ENCODE measurements at regions not wholly inside any gene's neighbourhood (a gene's known extent, or its start where the extent isn't known, plus 50 kb on each side); places are given as distances from the start of the nearest gene placed in this dataset.

GRCh38 chr18:60277855-60278480 is 94.6 kb downstream of the MC4R start:
- WGBS, 2 donors: 75 to 78% methylated on average over 4 of the region's 4 CpGs
- Histone ChIP-seq H3K36me3 (ENCODE audit: low read depth, missing control alignments) (no peaks in the 10 kb centered on the region), H3K4me3 (no peak overlapping the region), H3K4me1 (no peaks in the 10 kb centered on the region), H3K27me3 (no peaks in the 10 kb centered on the region), H3K27ac (no peak overlapping the region), H3K9me3 (no peaks in the 10 kb centered on the region)
- TF ChIP-seq, protein P1, sequence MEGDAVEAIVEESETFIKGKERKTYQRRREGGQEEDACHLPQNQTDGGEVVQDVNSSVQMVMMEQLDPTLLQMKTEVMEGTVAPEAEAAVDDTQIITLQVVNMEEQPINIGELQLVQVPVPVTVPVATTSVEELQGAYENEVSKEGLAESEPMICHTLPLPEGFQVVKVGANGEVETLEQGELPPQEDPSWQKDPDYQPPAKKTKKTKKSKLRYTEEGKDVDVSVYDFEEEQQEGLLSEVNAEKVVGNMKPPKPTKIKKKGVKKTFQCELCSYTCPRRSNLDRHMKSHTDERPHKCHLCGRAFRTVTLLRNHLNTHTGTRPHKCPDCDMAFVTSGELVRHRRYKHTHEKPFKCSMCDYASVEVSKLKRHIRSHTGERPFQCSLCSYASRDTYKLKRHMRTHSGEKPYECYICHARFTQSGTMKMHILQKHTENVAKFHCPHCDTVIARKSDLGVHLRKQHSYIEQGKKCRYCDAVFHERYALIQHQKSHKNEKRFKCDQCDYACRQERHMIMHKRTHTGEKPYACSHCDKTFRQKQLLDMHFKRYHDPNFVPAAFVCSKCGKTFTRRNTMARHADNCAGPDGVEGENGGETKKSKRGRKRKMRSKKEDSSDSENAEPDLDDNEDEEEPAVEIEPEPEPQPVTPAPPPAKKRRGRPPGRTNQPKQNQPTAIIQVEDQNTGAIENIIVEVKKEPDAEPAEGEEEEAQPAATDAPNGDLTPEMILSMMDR (IDR thresholded peaks at IDR 0.05): no peak
- no peak for TF ChIP-seq POLR2A (IDR thresholded peaks at IDR 0.05)
- intact Hi-C loops (cut with DNase I; ENCODE audit: low total_unique reads): no loop called here
- no peak for DNase-seq

DNA sequence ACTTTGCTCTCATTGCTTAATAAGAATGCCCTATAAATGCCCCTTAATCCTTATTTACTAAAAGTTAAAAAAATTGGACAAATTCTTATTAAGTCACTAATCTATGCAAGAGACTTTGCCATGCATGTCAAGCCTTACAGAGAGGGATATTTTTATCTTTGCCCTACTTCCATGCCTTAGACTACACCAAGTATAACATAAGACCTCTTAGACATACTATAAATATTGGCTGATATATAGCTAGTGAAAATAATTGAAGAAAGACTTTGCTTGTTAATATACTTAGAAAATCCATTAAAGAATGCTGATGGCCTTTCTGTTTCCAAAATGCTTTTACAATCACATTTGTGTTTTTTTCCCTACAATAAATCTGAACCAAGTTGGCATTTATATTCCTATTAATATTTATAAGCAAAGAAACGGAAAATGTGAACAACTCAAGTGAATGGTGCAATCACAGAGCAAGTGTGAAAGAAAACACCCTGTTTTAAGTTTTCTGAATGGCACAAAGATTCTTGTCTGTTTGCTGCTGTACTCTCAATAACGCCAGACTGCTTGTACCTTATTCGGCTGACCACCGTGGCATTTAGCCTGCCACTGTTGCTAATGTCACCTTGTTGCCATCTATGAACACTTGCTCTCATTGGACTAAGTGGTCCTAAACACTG is 105.0 kb downstream of the MC4R start:
- WGBS, 2 donors: 74 to 86% methylated on average over 4 of the region's 4 CpGs
- Histone ChIP-seq H3K9me3 (no peaks in the 10 kb centered on the region), H3K27me3 (no peaks in the 10 kb centered on the region), H3K4me1 (no peaks in the 10 kb centered on the region), H3K4me3 (no peak overlapping the region), H3K27ac (peak overlapping the region in 1 of 2 donors; percentile 33), H3K36me3 (ENCODE audit: low read depth, missing control alignments) (no peaks in the 10 kb centered on the region)
- intact Hi-C loops (cut with DNase I; ENCODE audit: low total_unique reads): no loop called here
- DNase-seq: no peak
- no peak for TF ChIP-seq POLR2A (IDR thresholded peaks at IDR 0.05)
- TF ChIP-seq, protein P1 (IDR thresholded peaks at IDR 0.05): no peak

GRCh38 chr18:60266558-60266957 is 106.0 kb downstream of the MC4R start:
- Histone ChIP-seq H3K36me3 (ENCODE audit: low read depth, missing control alignments) (no peaks in the 10 kb centered on the region), H3K9me3 (no peaks in the 10 kb centered on the region), H3K4me3 (no peak overlapping the region), H3K27ac (peak overlapping the region in 1 of 2 donors; percentile 33), H3K27me3 (no peaks in the 10 kb centered on the region), H3K4me1 (no peaks in the 10 kb centered on the region)
- DNase-seq: peak; percentile 20
- intact Hi-C loops (cut with DNase I; ENCODE audit: low total_unique reads): no loop called here
- no peak for TF ChIP-seq POLR2A (IDR thresholded peaks at IDR 0.05)
- TF ChIP-seq, protein P1 (IDR thresholded peaks at IDR 0.05): no peak
- WGBS, 2 donors: 29 to 37% methylated on average over 5 of the region's 5 CpGs

GRCh38 chr18:60259052-60259681 is 113.4 kb downstream of the MC4R start:
- Histone ChIP-seq H3K4me3 (no peak overlapping the region), H3K4me1 (no peaks in the 10 kb centered on the region), H3K9me3 (no peaks in the 10 kb centered on the region), H3K27me3 (no peaks in the 10 kb centered on the region), H3K27ac (no peak overlapping the region), H3K36me3 (ENCODE audit: low read depth, missing control alignments) (no peaks in the 10 kb centered on the region)
- 89 to 90% methylated on average over 6 of the region's 6 CpGs for WGBS, 2 donors
- DNase-seq: no peak
- intact Hi-C loops (cut with DNase I; ENCODE audit: low total_unique reads): no loop called here
- TF ChIP-seq, protein P1 (IDR thresholded peaks at IDR 0.05): no peak
- no peak for TF ChIP-seq POLR2A (IDR thresholded peaks at IDR 0.05)

Data from testis (tissue), 2 donors.